K562 (cell line): ENCODE measurements at regions not wholly inside any gene's neighbourhood (a gene's known extent, or its start where the extent isn't known, plus 50 kb on each side); places are given as distances from the start of the nearest gene placed in this dataset.

ENCODE experiments used
- ATAC-seq: fragments of 200-7000 bp; cut with Tn5 transposase; 3 replicates; pipeline ENCODE4 v1.9.1; 2020; ENCODE audit warnings: moderate library complexity
- BruUV-seq: library from RNA; stranded (reverse); fragments of 400-500 nt; replicated peaks from 2 replicates; lab custom pipeline; 2021; lab: Mats Ljungman, UMichigan
- CTCF ChIA-PET: fragments of 300-600 bp; formaldehyde crosslinking; extraction: SDS; loops from one replicate; lab custom pipeline; 2021; ENCODE audit warnings: low intra/inter-chr PET ratio; lab: Yijun Ruan, JAX
- POLR2A ChIA-PET: fragments of 300-600, 350-650 bp; sonication (Branson Sonifier 250); formaldehyde crosslinking; extraction: SDS; loops from one replicate; lab custom pipeline; 2021; ENCODE audit warnings: antibody characterized with exemption, inconsistent platforms; lab: Yijun Ruan, JAX
- DNase-seq, 4 experiments: peaks; one replicate each; pipeline versions ENCODE4 v3.0.0 to v3.0.0-alpha.2; 2011 to 2018; ENCODE audit warnings: low spot score in 3 of 4, mixed read lengths in 3 of 4; ENCODE audit errors: extremely low read depth in 1 of 4
- FAIRE-seq: peaks from 2 replicates; lab custom pipeline; 2011; peaks lifted over from hg19 to GRCh38; lab: Jason Lieb, UNC
- H2AFZ ChIP-seq: 2 replicates; pipeline ENCODE4 v1.6.0; 2011; ENCODE audit warnings: low read depth, low read length, control low read depth, inconsistent platforms
- H3K27ac ChIP-seq: fragments of 200-600 bp; 3 replicates; pipeline ENCODE4 v1.8.0; 2011; ENCODE audit warnings: low read depth, mild to moderate bottlenecking, control low read depth, inconsistent platforms, low read length, moderate library complexity, mixed read lengths; ENCODE audit errors: extremely low read depth
- H3K27me3 ChIP-seq, 2 experiments: fragments of 300-600 bp in 1 of 2; 2 replicates in 1 of 2; 3 replicates in 1 of 2; pipeline versions ENCODE4 v1.6.0 to v1.8.0; 2011; ENCODE audit warnings: inconsistent platforms in 2 of 2, low read length in 2 of 2, mild to moderate bottlenecking in 1 of 2, mixed read lengths in 1 of 2, moderate library complexity in 1 of 2; ENCODE audit not compliant: control insufficient read depth in 2 of 2, insufficient read depth in 2 of 2
- H3K36me3 ChIP-seq: fragments of 300-600 bp; 3 replicates; pipeline ENCODE4 v1.8.0; 2011; ENCODE audit warnings: mild to moderate bottlenecking, low read length, inconsistent platforms; ENCODE audit not compliant: control insufficient read depth, insufficient read depth
- H3K4me1 ChIP-seq, 2 experiments: fragments of 200-600 bp in 1 of 2; replicated peaks in 1 of 2; 2 replicates in 1 of 2; 3 replicates in 1 of 2; pipeline versions ENCODE4 v1.5.1 to v1.8.0; 2011; ENCODE audit warnings: inconsistent platforms in 2 of 2, low read length in 2 of 2, mild to moderate bottlenecking in 1 of 2, mixed read lengths in 1 of 2, moderate library complexity in 1 of 2; ENCODE audit not compliant: control insufficient read depth in 2 of 2, insufficient read depth in 2 of 2
- H3K4me2 ChIP-seq: 2 replicates; pipeline ENCODE4 v1.6.1; 2011; ENCODE audit warnings: low read length, control low read depth, inconsistent platforms, mixed read lengths; ENCODE audit not compliant: insufficient read depth
- H3K4me3 ChIP-seq: fragments of 200-600 bp; sonication (generic), shearing (Covaris generic); 2 replicates; pipeline ENCODE4 v1.5.1; 2016; ENCODE audit warnings: control low read depth, inconsistent platforms
- H3K79me2 ChIP-seq: fragments of 200-600 bp; 3 replicates; pipeline ENCODE4 v1.8.0; 2011; ENCODE audit warnings: low read length, inconsistent platforms; ENCODE audit not compliant: control insufficient read depth, insufficient read depth
- H3K9ac ChIP-seq, 2 experiments: 2 replicates each; pipeline versions ENCODE4 v1.6.0 to v1.6.1; 2011; ENCODE audit warnings: low read depth in 2 of 2, low read length in 2 of 2, control low read depth in 1 of 2, inconsistent platforms in 1 of 2, mild to moderate bottlenecking in 1 of 2, mixed read lengths in 1 of 2; ENCODE audit not compliant: insufficient read depth in 1 of 2
- H3K9me1 ChIP-seq: one replicate; pipeline ENCODE4 v1.6.0; 2011; ENCODE audit warnings: inconsistent platforms, mild to moderate bottlenecking, low read length, moderate library complexity; ENCODE audit not compliant: control insufficient read depth, insufficient read depth
- H3K9me3 ChIP-seq: replicated peaks from 2 replicates; pipeline ENCODE4 v1.5.1; 2011; ENCODE audit warnings: low read depth, low read length, inconsistent platforms; ENCODE audit not compliant: control insufficient read depth, insufficient read depth
- H4K20me1 ChIP-seq: replicated peaks from 2 replicates; pipeline ENCODE4 v1.6.1; 2011; ENCODE audit warnings: low read length, inconsistent platforms, mixed read lengths; ENCODE audit not compliant: control insufficient read depth, insufficient read depth
- ATF1 ChIP-seq, 2 experiments: fragments of 450-650 bp in 1 of 2; IDR thresholded peaks; 2 replicates each; pipeline ENCODE4 v1.6.1; 2016; ENCODE audit warnings: missing compliant biosample characterization in 1 of 2, missing genetic modification characterization in 1 of 2
- CREB1 ChIP-seq, 2 experiments: sonication (generic) in 1 of 2; formaldehyde crosslinking in 1 of 2; IDR thresholded peaks; 2 replicates each; pipeline versions ENCODE4 v1.6.1 to v1.8.0; 2012 to 2022; ENCODE audit warnings: inconsistent platforms in 1 of 2, mild to moderate bottlenecking in 1 of 2, missing genetic modification reagents in 1 of 2, moderate library complexity in 1 of 2
- MTA1 ChIP-seq: fragments of 450-650 bp; IDR thresholded peaks from 2 replicates; pipeline ENCODE4 v1.6.1; 2017; ENCODE audit warnings: borderline replicate concordance
- NR2C1 ChIP-seq, 2 experiments: fragments of 450-650 bp; IDR thresholded peaks; 2 replicates each; pipeline ENCODE4 v1.6.1; 2017; ENCODE audit warnings: mild to moderate bottlenecking in 2 of 2, antibody characterized with exemption in 1 of 2, inconsistent platforms in 1 of 2, missing compliant biosample characterization in 1 of 2, missing genetic modification characterization in 1 of 2
- PKNOX1 ChIP-seq: fragments of 450-650 bp; IDR thresholded peaks from 2 replicates; pipeline ENCODE4 v1.6.1; 2016
- WGBS: fragments of 100-300 bp; shearing (Covaris generic); methylation state at CpG from one replicate; pipeline ENCODE4 v1.1.6; 2016; ENCODE audit warnings: low coverage, mixed read lengths; ENCODE audit not compliant: insufficient coverage; ENCODE audit errors: missing lambda C conversion rate; 5-methylcytosine and 5-hydroxymethylcytosine counted together
- in situ Hi-C: fragments of 300-500 bp; cut with MboI; formaldehyde crosslinking; loops from 4 replicates; pipeline ENCODE4 v1.15.0; 2018; ENCODE audit warnings: inconsistent platforms, mixed read lengths
- intact Hi-C: fragments of 100-400 bp; cut with micrococcal nuclease; formaldehyde crosslinking; loops from 2 replicates; pipeline ENCODE4 v1.14.2; 2022
- TF ChIP-seq, protein P1 (sequence below): fragments of 200-800 bp; sonication (Bioruptor generic); IDR thresholded peaks from 2 replicates; pipeline ENCODE4 v1.6.1; 2016; ENCODE audit warnings: missing genetic modification characterization, missing compliant biosample characterization
- TF ChIP-seq, protein P2 (sequence below): fragments of 450-650 bp; formaldehyde crosslinking; IDR thresholded peaks from 2 replicates; pipeline ENCODE4 v1.4.0; 2020; ENCODE audit warnings: mild to moderate bottlenecking, moderate library complexity

DNA sequence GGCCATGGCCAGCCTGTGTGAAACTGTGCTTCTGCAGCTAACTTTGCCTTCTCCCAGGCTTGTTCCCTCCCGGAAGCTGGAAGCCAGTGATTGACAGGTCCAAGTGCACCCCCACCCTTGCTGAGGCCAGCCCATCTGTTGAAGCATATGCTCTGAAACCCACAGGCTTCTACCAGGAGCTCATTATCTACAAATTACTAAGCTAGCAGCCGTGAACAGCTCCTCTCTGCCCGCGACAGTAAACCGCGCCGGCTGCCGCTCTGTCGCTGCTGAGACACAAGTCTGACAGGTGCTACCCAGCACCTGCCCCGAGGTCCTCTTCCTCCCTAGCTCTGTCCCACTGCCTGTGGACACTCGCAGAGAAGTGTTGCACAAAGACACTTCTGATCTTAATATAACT, 490.9 kb downstream of the GADD45G start:
- no peak overlapping the region for H3K9ac ChIP-seq
- peak; percentile 53 for TF ChIP-seq PKNOX1
- TF ChIP-seq NR2C1 (IDR thresholded peaks at IDR 0.05) = no peak
- no peak for TF ChIP-seq NR2C1 (tag; IDR thresholded peaks at IDR 0.05)
- CTCF ChIA-PET = no interaction called here
- ATAC-seq (no peak), DNase-seq (no peak), FAIRE-seq (no peak)
- in situ Hi-C loops = no loop called here
- H3K79me2 ChIP-seq = no peaks in the 10 kb centered on the region
- no peak overlapping the region for H3K4me2 ChIP-seq
- WGBS = under 1% methylated on average over 11 of the region's 11 CpGs
- H3K27me3 ChIP-seq = peaks cover 0 to 7% of the 10 kb centered on the region in 2 experiments; a peak in 2 of 5 replicates
- H3K27ac ChIP-seq = no peak overlapping the region
- no peaks in the 10 kb centered on the region for H4K20me1 ChIP-seq
- H3K36me3 ChIP-seq = no peaks in the 10 kb centered on the region
- H3K9me3 ChIP-seq = no peaks in the 10 kb centered on the region
- no peaks in the 10 kb centered on the region for H3K4me1 ChIP-seq
- POLR2A ChIA-PET = no interaction called here
- intact Hi-C loops = no loop called here
- BruUV-seq = no TSS peak
- H2AFZ ChIP-seq = no peak overlapping the region
- H3K9me1 ChIP-seq = no peaks in the 10 kb centered on the region
- no peak overlapping the region for H3K4me3 ChIP-seq

- no peak overlapping the region for H3K27ac ChIP-seq
- H3K36me3 ChIP-seq = no peaks in the 10 kb centered on the region
- FAIRE-seq (no peak), ATAC-seq (no peak), DNase-seq (no peak)
- no peaks in the 10 kb centered on the region for H3K9me3 ChIP-seq
- intact Hi-C loops (no loop called here), in situ Hi-C loops (no loop called here)
- no peak overlapping the region for H3K4me3 ChIP-seq
- no peaks in the 10 kb centered on the region for H3K9me1 ChIP-seq
- H3K79me2 ChIP-seq = no peaks in the 10 kb centered on the region
- no peak overlapping the region for H3K9ac ChIP-seq
- peaks cover 0 to 7% of the 10 kb centered on the region in 2 experiments; a peak in 2 of 5 replicates for H3K27me3 ChIP-seq
- no peak overlapping the region for H2AFZ ChIP-seq
- ChIA-PET POLR2A (no interaction called here), CTCF (interaction anchor here (0.7 kb wide), 1 partner anchor 503 kb away, joined by 3 read pairs; no protein-coding TSS in a partner anchor)
- WGBS = 0% methylated on average over 2 of the region's 7 CpGs
- H3K4me2 ChIP-seq = no peak overlapping the region
- H3K4me1 ChIP-seq = no peaks in the 10 kb centered on the region
- no TSS peak for BruUV-seq
- no peaks in the 10 kb centered on the region for H4K20me1 ChIP-seq
- TF ChIP-seq ATF1 (CRISPR knock-in tag; IDR thresholded peaks at IDR 0.05) (no peak), ATF1 (tag; IDR thresholded peaks at IDR 0.05) (no peak), MTA1 (no peak), CREB1 (IDR thresholded peaks at IDR 0.05) (no peak), CREB1 (CRISPR knock-in tag; IDR thresholded peaks at IDR 0.05) (no peak)
- TF ChIP-seq, protein P1, sequence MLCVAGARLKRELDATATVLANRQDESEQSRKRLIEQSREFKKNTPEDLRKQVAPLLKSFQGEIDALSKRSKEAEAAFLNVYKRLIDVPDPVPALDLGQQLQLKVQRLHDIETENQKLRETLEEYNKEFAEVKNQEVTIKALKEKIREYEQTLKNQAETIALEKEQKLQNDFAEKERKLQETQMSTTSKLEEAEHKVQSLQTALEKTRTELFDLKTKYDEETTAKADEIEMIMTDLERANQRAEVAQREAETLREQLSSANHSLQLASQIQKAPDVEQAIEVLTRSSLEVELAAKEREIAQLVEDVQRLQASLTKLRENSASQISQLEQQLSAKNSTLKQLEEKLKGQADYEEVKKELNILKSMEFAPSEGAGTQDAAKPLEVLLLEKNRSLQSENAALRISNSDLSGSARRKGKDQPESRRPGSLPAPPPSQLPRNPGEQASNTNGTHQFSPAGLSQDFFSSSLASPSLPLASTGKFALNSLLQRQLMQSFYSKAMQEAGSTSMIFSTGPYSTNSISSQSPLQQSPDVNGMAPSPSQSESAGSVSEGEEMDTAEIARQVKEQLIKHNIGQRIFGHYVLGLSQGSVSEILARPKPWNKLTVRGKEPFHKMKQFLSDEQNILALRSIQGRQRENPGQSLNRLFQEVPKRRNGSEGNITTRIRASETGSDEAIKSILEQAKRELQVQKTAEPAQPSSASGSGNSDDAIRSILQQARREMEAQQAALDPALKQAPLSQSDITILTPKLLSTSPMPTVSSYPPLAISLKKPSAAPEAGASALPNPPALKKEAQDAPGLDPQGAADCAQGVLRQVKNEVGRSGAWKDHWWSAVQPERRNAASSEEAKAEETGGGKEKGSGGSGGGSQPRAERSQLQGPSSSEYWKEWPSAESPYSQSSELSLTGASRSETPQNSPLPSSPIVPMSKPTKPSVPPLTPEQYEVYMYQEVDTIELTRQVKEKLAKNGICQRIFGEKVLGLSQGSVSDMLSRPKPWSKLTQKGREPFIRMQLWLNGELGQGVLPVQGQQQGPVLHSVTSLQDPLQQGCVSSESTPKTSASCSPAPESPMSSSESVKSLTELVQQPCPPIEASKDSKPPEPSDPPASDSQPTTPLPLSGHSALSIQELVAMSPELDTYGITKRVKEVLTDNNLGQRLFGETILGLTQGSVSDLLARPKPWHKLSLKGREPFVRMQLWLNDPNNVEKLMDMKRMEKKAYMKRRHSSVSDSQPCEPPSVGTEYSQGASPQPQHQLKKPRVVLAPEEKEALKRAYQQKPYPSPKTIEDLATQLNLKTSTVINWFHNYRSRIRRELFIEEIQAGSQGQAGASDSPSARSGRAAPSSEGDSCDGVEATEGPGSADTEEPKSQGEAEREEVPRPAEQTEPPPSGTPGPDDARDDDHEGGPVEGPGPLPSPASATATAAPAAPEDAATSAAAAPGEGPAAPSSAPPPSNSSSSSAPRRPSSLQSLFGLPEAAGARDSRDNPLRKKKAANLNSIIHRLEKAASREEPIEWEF = no peak
- TF ChIP-seq, protein P2, sequence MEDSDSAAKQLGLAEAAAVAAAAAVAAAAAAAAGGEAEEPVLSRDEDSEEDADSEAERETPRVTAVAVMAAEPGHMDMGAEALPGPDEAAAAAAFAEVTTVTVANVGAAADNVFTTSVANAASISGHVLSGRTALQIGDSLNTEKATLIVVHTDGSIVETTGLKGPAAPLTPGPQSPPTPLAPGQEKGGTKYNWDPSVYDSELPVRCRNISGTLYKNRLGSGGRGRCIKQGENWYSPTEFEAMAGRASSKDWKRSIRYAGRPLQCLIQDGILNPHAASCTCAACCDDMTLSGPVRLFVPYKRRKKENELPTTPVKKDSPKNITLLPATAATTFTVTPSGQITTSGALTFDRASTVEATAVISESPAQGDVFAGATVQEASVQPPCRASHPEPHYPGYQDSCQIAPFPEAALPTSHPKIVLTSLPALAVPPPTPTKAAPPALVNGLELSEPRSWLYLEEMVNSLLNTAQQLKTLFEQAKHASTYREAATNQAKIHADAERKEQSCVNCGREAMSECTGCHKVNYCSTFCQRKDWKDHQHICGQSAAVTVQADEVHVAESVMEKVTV (CRISPR knock-in tag) = no peak
Measured at GRCh38 chr9:90097237-90097636, 492.4 kb downstream of the GADD45G start.
